ENCODE measurements at regions not wholly inside any gene's neighbourhood (a gene's known extent, or its start where the extent isn't known, plus 50 kb on each side); places are given as distances from the start of the nearest gene placed in this dataset.
"Not testable (repeated sequence)": the region's sequence is repeated elsewhere in the genome, so short reads cannot be mapped to it uniquely, and the experiment has no call there.

- Mint-ChIP-seq H3K4me1 (no peaks in the 10 kb centered on the region), H3K27ac (no peak overlapping the region), H3K36me3 (no peaks in the 10 kb centered on the region), H3K9me3 (peaks cover 6% of the 10 kb centered on the region), H3K27me3 (no peaks in the 10 kb centered on the region), H3K4me3 (no peak overlapping the region)
- CTCF ChIA-PET: no interaction called here
- DNase-seq: no peak
Observed at GRCh38 chr3:20736287-20736852, 550.4 kb upstream of the SGO1 start.

GRCh38 chr3:20729185-20729584 is 543.2 kb upstream of the SGO1 start:
- no peaks in the 10 kb centered on the region for H3K4me1 Mint-ChIP-seq
- CTCF ChIA-PET: no interaction called here
- H3K27ac Mint-ChIP-seq: no peak overlapping the region
- no peak overlapping the region for H3K4me3 Mint-ChIP-seq
- peaks cover 21% of the 10 kb centered on the region for H3K9me3 Mint-ChIP-seq
- DNase-seq: no peak
- no peaks in the 10 kb centered on the region for H3K36me3 Mint-ChIP-seq
- H3K27me3 Mint-ChIP-seq: no peaks in the 10 kb centered on the region

- no peaks in the 10 kb centered on the region for H3K27me3 Mint-ChIP-seq
- DNase-seq: no peak
- H3K9me3 Mint-ChIP-seq: peaks cover 26% of the 10 kb centered on the region
- no peak overlapping the region for H3K4me3 Mint-ChIP-seq
- H3K27ac Mint-ChIP-seq: no peak overlapping the region
- CTCF ChIA-PET: no interaction called here
- H3K4me1 Mint-ChIP-seq: no peaks in the 10 kb centered on the region
- no peaks in the 10 kb centered on the region for H3K36me3 Mint-ChIP-seq
Observed at GRCh38 chr3:20726786-20727185, 540.8 kb upstream of the SGO1 start.

GRCh38 chr3:20724241-20724640 is 538.2 kb upstream of the SGO1 start:
- no peak overlapping the region for H3K4me3 Mint-ChIP-seq
- no peak for DNase-seq
- H3K4me1 Mint-ChIP-seq: no peaks in the 10 kb centered on the region

GRCh38 chr3:20716425-20716824 is 530.4 kb upstream of the SGO1 start:
- H3K4me1 Mint-ChIP-seq, CTCF ChIA-PET, H3K27me3 Mint-ChIP-seq, DNase-seq, H3K4me3 Mint-ChIP-seq, H3K27ac Mint-ChIP-seq, H3K36me3 Mint-ChIP-seq: not testable (repeated sequence)
- H3K9me3 Mint-ChIP-seq: peaks cover 26% of the 10 kb centered on the region

More at GRCh38 chr3:20724241-20724640, 538.2 kb upstream of the SGO1 start:
- CTCF ChIA-PET: no interaction called here
- Mint-ChIP-seq H3K9me3 (peaks cover 23% of the 10 kb centered on the region), H3K27ac (no peak overlapping the region), H3K27me3 (no peaks in the 10 kb centered on the region), H3K36me3 (no peaks in the 10 kb centered on the region)

GRCh38 chr3:20701641-20702040 is 515.6 kb upstream of the SGO1 start:
- no peak for DNase-seq
- no peaks in the 10 kb centered on the region for H3K4me1 Mint-ChIP-seq
- H3K27me3 Mint-ChIP-seq: no peaks in the 10 kb centered on the region
- H3K27ac Mint-ChIP-seq: no peak overlapping the region
- H3K9me3 Mint-ChIP-seq: peaks cover 10% of the 10 kb centered on the region
- CTCF ChIA-PET: interaction anchor here (0.6 kb wide), 1 partner anchor 1218 kb away, joined by 3 read pairs; no protein-coding TSS in a partner anchor
- no peaks in the 10 kb centered on the region for H3K36me3 Mint-ChIP-seq
- H3K4me3 Mint-ChIP-seq: no peak overlapping the region

GRCh38 chr3:20700714-20701113 is 514.7 kb upstream of the SGO1 start:
- no peak overlapping the region for H3K4me3 Mint-ChIP-seq
- H3K27ac Mint-ChIP-seq: no peak overlapping the region
- H3K4me1 Mint-ChIP-seq: no peaks in the 10 kb centered on the region
- no peaks in the 10 kb centered on the region for H3K27me3 Mint-ChIP-seq
- CTCF ChIA-PET: interaction anchor here (0.6 kb wide), 1 partner anchor 181 kb away, joined by 3 read pairs; no protein-coding TSS in a partner anchor
- H3K9me3 Mint-ChIP-seq: peaks cover 10% of the 10 kb centered on the region
- no peaks in the 10 kb centered on the region for H3K36me3 Mint-ChIP-seq
- no peak for DNase-seq

- no peak for DNase-seq
Observed at GRCh38 chr3:20698896-20699295, 512.9 kb upstream of the SGO1 start.

GRCh38 chr3:20696388-20697150 is 510.6 kb upstream of the SGO1 start:
- Mint-ChIP-seq H3K27ac (no peak overlapping the region), H3K9me3 (peaks cover 2% of the 10 kb centered on the region), H3K36me3 (no peaks in the 10 kb centered on the region), H3K27me3 (no peaks in the 10 kb centered on the region), H3K4me3 (no peak overlapping the region), H3K4me1 (no peaks in the 10 kb centered on the region)
- DNase-seq: no peak
- CTCF ChIA-PET: no interaction called here

More at GRCh38 chr3:20698896-20699295, 512.9 kb upstream of the SGO1 start:
- H3K36me3 Mint-ChIP-seq: no peaks in the 10 kb centered on the region
- H3K4me3 Mint-ChIP-seq: no peak overlapping the region
- CTCF ChIA-PET: no interaction called here
- no peaks in the 10 kb centered on the region for H3K4me1 Mint-ChIP-seq
- peaks cover 10% of the 10 kb centered on the region for H3K9me3 Mint-ChIP-seq
- H3K27me3 Mint-ChIP-seq: no peaks in the 10 kb centered on the region
- no peak overlapping the region for H3K27ac Mint-ChIP-seq

GRCh38 chr3:20692675-20693074 is 506.7 kb upstream of the SGO1 start:
- Mint-ChIP-seq H3K27ac (no peak overlapping the region), H3K27me3 (no peaks in the 10 kb centered on the region), H3K36me3 (no peaks in the 10 kb centered on the region), H3K4me3 (no peak overlapping the region), H3K9me3 (peaks cover 17% of the 10 kb centered on the region), H3K4me1 (no peaks in the 10 kb centered on the region)
- CTCF ChIA-PET: no interaction called here
- DNase-seq: no peak

- CTCF ChIA-PET: no interaction called here
- Mint-ChIP-seq H3K4me1 (no peaks in the 10 kb centered on the region), H3K27me3 (no peaks in the 10 kb centered on the region), H3K9me3 (peaks cover 34% of the 10 kb centered on the region), H3K27ac (no peak overlapping the region), H3K4me3 (no peak overlapping the region), H3K36me3 (no peaks in the 10 kb centered on the region)
- DNase-seq: no peak
Observed at GRCh38 chr3:20683910-20684309, 497.9 kb upstream of the SGO1 start.

- Mint-ChIP-seq H3K4me1 (no peaks in the 10 kb centered on the region), H3K4me3 (no peak overlapping the region), H3K27me3 (no peaks in the 10 kb centered on the region), H3K27ac (no peak overlapping the region), H3K9me3 (peaks cover 27% of the 10 kb centered on the region), H3K36me3 (no peaks in the 10 kb centered on the region)
- CTCF ChIA-PET: no interaction called here
- DNase-seq: no peak
Observed at GRCh38 chr3:20682573-20682972, 496.6 kb upstream of the SGO1 start.

GRCh38 chr3:20680990-20681628 is 495.1 kb upstream of the SGO1 start:
- Mint-ChIP-seq H3K27ac (no peak overlapping the region), H3K4me3 (no peak overlapping the region), H3K27me3 (no peaks in the 10 kb centered on the region)

GRCh38 chr3:20673866-20674265 is 487.9 kb upstream of the SGO1 start:
- no peaks in the 10 kb centered on the region for H3K36me3 Mint-ChIP-seq
- H3K9me3 Mint-ChIP-seq: peaks cover 11% of the 10 kb centered on the region
- H3K27ac Mint-ChIP-seq: no peak overlapping the region
- H3K4me1 Mint-ChIP-seq: no peaks in the 10 kb centered on the region
- CTCF ChIA-PET: no interaction called here
- DNase-seq: no peak
- H3K4me3 Mint-ChIP-seq: no peak overlapping the region
- H3K27me3 Mint-ChIP-seq: no peaks in the 10 kb centered on the region

More at GRCh38 chr3:20680990-20681628, 495.1 kb upstream of the SGO1 start:
- Mint-ChIP-seq H3K36me3 (no peaks in the 10 kb centered on the region), H3K9me3 (peaks cover 20% of the 10 kb centered on the region), H3K4me1 (no peaks in the 10 kb centered on the region)
- CTCF ChIA-PET: no interaction called here
- no peak for DNase-seq

GRCh38 chr3:20669675-20670074 is 483.7 kb upstream of the SGO1 start:
- CTCF ChIA-PET: no interaction called here
- H3K36me3 Mint-ChIP-seq: no peaks in the 10 kb centered on the region

More at GRCh38 chr3:20669675-20670074, 483.7 kb upstream of the SGO1 start:
- Mint-ChIP-seq H3K27me3 (no peaks in the 10 kb centered on the region), H3K27ac (no peak overlapping the region), H3K4me3 (no peak overlapping the region), H3K9me3 (peaks cover 5% of the 10 kb centered on the region), H3K4me1 (no peaks in the 10 kb centered on the region)
- no peak for DNase-seq

Data from activated naive CD4-positive, alpha-beta T cell treated with anti-CD3 and anti-CD28 coated beads, Interleukin-2, amount 10 ng/mL, durations not matched to agents 7 days and 5 days (primary cell).